ENCODE measurements at regions not wholly inside any gene's neighbourhood (a gene's known extent, or its start where the extent isn't known, plus 50 kb on each side); places are given as distances from the start of the nearest gene placed in this dataset.

GRCh38 chr12:71071536-71072097, 86.2 kb downstream of the TSPAN8 start:
- H3K36me3 ChIP-seq (ENCODE audit: insufficient read depth, low read length), result no peaks in the 10 kb centered on the region
- no peaks in the 10 kb centered on the region for H3K27me3 ChIP-seq (ENCODE audit: low read length)
- H3K27ac ChIP-seq (ENCODE audit: low read length), result no peak overlapping the region
- DNase-seq, result no peak
- H3K4me2 ChIP-seq (ENCODE audit: low read depth, low read length, poor library complexity, severe bottlenecking), result no peak overlapping the region
- H3K4me3 ChIP-seq (ENCODE audit: low read length), result no peak overlapping the region
- H2AFZ ChIP-seq (ENCODE audit: low read length), result no peak overlapping the region
- H4K20me1 ChIP-seq (ENCODE audit: insufficient read depth, low read depth, low read length), result no peaks in the 10 kb centered on the region
- H3K9ac ChIP-seq (ENCODE audit: low read length), result no peak overlapping the region
- H3K9me3 ChIP-seq (ENCODE audit: low read length), result no peaks in the 10 kb centered on the region
- no peaks in the 10 kb centered on the region for H3K9me2 ChIP-seq (replicated peaks; ENCODE audit: insufficient read depth, low read length)
- no peaks in the 10 kb centered on the region for H3K4me1 ChIP-seq (ENCODE audit: low read length)
- no peaks in the 10 kb centered on the region for H3K79me2 ChIP-seq (ENCODE audit: low read length)

GRCh38 chr12:71070416-71071128, 87.2 kb downstream of the TSPAN8 start:
- Histone ChIP-seq H3K9me2 (replicated peaks; ENCODE audit: insufficient read depth, low read length) (no peaks in the 10 kb centered on the region), H3K27me3 (ENCODE audit: low read length) (no peaks in the 10 kb centered on the region), H3K4me2 (ENCODE audit: low read depth, low read length, poor library complexity, severe bottlenecking) (no peak overlapping the region), H2AFZ (ENCODE audit: low read length) (no peak overlapping the region), H3K79me2 (ENCODE audit: low read length) (no peaks in the 10 kb centered on the region), H4K20me1 (ENCODE audit: insufficient read depth, low read depth, low read length) (no peaks in the 10 kb centered on the region), H3K9me3 (ENCODE audit: low read length) (no peaks in the 10 kb centered on the region), H3K36me3 (ENCODE audit: insufficient read depth, low read length) (no peaks in the 10 kb centered on the region), H3K9ac (ENCODE audit: low read length) (no peak overlapping the region), H3K4me1 (ENCODE audit: low read length) (no peaks in the 10 kb centered on the region), H3K4me3 (ENCODE audit: low read length) (no peak overlapping the region), H3K27ac (ENCODE audit: low read length) (no peak overlapping the region)
- no peak for DNase-seq

- Histone ChIP-seq H2AFZ (ENCODE audit: low read length) (no peak overlapping the region), H3K9me3 (ENCODE audit: low read length) (no peaks in the 10 kb centered on the region), H3K27ac (ENCODE audit: low read length) (no peak overlapping the region), H3K9ac (ENCODE audit: low read length) (no peak overlapping the region), H3K4me3 (ENCODE audit: low read length) (no peak overlapping the region), H3K4me2 (ENCODE audit: low read depth, low read length, poor library complexity, severe bottlenecking) (no peak overlapping the region), H3K79me2 (ENCODE audit: low read length) (no peaks in the 10 kb centered on the region), H4K20me1 (ENCODE audit: insufficient read depth, low read depth, low read length) (no peaks in the 10 kb centered on the region), H3K9me2 (replicated peaks; ENCODE audit: insufficient read depth, low read length) (no peaks in the 10 kb centered on the region), H3K27me3 (ENCODE audit: low read length) (no peaks in the 10 kb centered on the region), H3K4me1 (ENCODE audit: low read length) (no peaks in the 10 kb centered on the region), H3K36me3 (ENCODE audit: insufficient read depth, low read length) (no peaks in the 10 kb centered on the region)
- DNase-seq, result no peak
Observed at GRCh38 chr12:71069311-71069710, 88.5 kb downstream of the TSPAN8 start.

GRCh38 chr12:71063087-71063486, 94.7 kb downstream of the TSPAN8 start:
- Histone ChIP-seq H3K9me2 (replicated peaks; ENCODE audit: insufficient read depth, low read length) (no peaks in the 10 kb centered on the region), H4K20me1 (ENCODE audit: insufficient read depth, low read depth, low read length) (no peaks in the 10 kb centered on the region), H3K9ac (ENCODE audit: low read length) (no peak overlapping the region), H3K36me3 (ENCODE audit: insufficient read depth, low read length) (no peaks in the 10 kb centered on the region), H3K27me3 (ENCODE audit: low read length) (no peaks in the 10 kb centered on the region), H3K27ac (ENCODE audit: low read length) (no peak overlapping the region), H3K79me2 (ENCODE audit: low read length) (no peaks in the 10 kb centered on the region), H3K4me3 (ENCODE audit: low read length) (no peak overlapping the region), H3K4me2 (ENCODE audit: low read depth, low read length, poor library complexity, severe bottlenecking) (no peak overlapping the region), H3K4me1 (ENCODE audit: low read length) (no peaks in the 10 kb centered on the region), H2AFZ (ENCODE audit: low read length) (no peak overlapping the region), H3K9me3 (ENCODE audit: low read length) (no peaks in the 10 kb centered on the region)
- DNase-seq, result no peak

- no peak overlapping the region for H3K4me2 ChIP-seq (ENCODE audit: low read depth, low read length, poor library complexity, severe bottlenecking)
- H3K9me2 ChIP-seq (replicated peaks; ENCODE audit: insufficient read depth, low read length), result no peaks in the 10 kb centered on the region
- no peak overlapping the region for H2AFZ ChIP-seq (ENCODE audit: low read length)
- H3K79me2 ChIP-seq (ENCODE audit: low read length), result no peaks in the 10 kb centered on the region
- H3K9me3 ChIP-seq (ENCODE audit: low read length), result no peaks in the 10 kb centered on the region
- no peak overlapping the region for H3K4me3 ChIP-seq (ENCODE audit: low read length)
- H3K9ac ChIP-seq (ENCODE audit: low read length), result no peak overlapping the region
- H3K36me3 ChIP-seq (ENCODE audit: insufficient read depth, low read length), result no peaks in the 10 kb centered on the region
- no peaks in the 10 kb centered on the region for H4K20me1 ChIP-seq (ENCODE audit: insufficient read depth, low read depth, low read length)
- H3K4me1 ChIP-seq (ENCODE audit: low read length), result no peaks in the 10 kb centered on the region
- no peak for DNase-seq
- no peak overlapping the region for H3K27ac ChIP-seq (ENCODE audit: low read length)
- H3K27me3 ChIP-seq (ENCODE audit: low read length), result no peaks in the 10 kb centered on the region
Observed at GRCh38 chr12:71061451-71061850, 96.3 kb downstream of the TSPAN8 start.

DNA sequence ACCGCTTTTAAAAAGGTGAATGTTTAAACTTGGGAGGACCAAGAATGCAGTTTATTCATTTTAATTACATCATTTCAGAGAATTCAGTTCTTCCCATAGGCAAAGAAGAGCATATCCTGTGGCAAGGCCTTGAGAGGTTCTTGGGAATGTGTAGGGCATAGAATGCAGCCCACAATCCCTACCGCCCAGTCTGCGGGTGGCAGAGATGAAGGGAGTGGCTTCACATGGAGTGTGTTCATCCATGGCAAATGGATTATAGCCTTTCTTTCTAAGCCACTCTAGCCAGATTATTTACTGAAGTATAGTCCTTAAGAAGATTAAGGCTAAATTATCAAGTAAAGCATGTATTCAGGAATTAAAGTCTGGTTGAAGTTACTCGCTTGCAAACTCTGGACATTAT, 97.4 kb downstream of the TSPAN8 start:
- no peaks in the 10 kb centered on the region for H3K9me3 ChIP-seq (ENCODE audit: low read length)
- H4K20me1 ChIP-seq (ENCODE audit: insufficient read depth, low read depth, low read length), result no peaks in the 10 kb centered on the region
- H3K36me3 ChIP-seq (ENCODE audit: insufficient read depth, low read length), result no peaks in the 10 kb centered on the region
- no peak overlapping the region for H3K27ac ChIP-seq (ENCODE audit: low read length)
- no peaks in the 10 kb centered on the region for H3K79me2 ChIP-seq (ENCODE audit: low read length)
- H3K9me2 ChIP-seq (replicated peaks; ENCODE audit: insufficient read depth, low read length), result no peaks in the 10 kb centered on the region
- no peaks in the 10 kb centered on the region for H3K4me1 ChIP-seq (ENCODE audit: low read length)
- H3K4me2 ChIP-seq (ENCODE audit: low read depth, low read length, poor library complexity, severe bottlenecking), result no peak overlapping the region
- no peaks in the 10 kb centered on the region for H3K27me3 ChIP-seq (ENCODE audit: low read length)
- no peak overlapping the region for H2AFZ ChIP-seq (ENCODE audit: low read length)
- no peak overlapping the region for H3K4me3 ChIP-seq (ENCODE audit: low read length)
- H3K9ac ChIP-seq (ENCODE audit: low read length), result no peak overlapping the region
- no peak for DNase-seq

DNA sequence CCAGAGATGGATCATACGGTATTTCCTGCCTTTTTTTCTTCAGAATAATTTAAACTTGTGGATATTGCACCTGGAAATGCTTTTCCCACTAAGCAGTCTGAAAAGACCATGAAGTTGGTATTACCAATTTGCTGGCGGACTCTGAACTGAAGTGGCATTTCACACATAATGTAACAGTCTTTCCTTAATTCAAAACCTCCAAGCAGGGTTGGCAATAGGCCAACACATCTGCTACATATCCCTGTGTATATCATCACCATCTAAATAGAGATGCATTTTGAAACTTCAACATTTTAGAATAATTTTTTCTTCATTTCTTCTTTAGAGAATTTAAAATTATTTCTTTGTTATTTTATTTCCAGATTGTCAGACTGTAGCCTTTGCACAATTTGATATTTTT, 100.5 kb downstream of the TSPAN8 start:
- H3K9me3 ChIP-seq (ENCODE audit: low read length), result no peaks in the 10 kb centered on the region
- H3K9me2 ChIP-seq (replicated peaks; ENCODE audit: insufficient read depth, low read length), result no peaks in the 10 kb centered on the region
- H3K27me3 ChIP-seq (ENCODE audit: low read length), result no peaks in the 10 kb centered on the region
- no peak overlapping the region for H3K4me2 ChIP-seq (ENCODE audit: low read depth, low read length, poor library complexity, severe bottlenecking)
- no peaks in the 10 kb centered on the region for H3K36me3 ChIP-seq (ENCODE audit: insufficient read depth, low read length)
- DNase-seq, result no peak
- no peak overlapping the region for H2AFZ ChIP-seq (ENCODE audit: low read length)
- no peaks in the 10 kb centered on the region for H4K20me1 ChIP-seq (ENCODE audit: insufficient read depth, low read depth, low read length)
- no peak overlapping the region for H3K4me3 ChIP-seq (ENCODE audit: low read length)
- H3K9ac ChIP-seq (ENCODE audit: low read length), result no peak overlapping the region
- no peaks in the 10 kb centered on the region for H3K4me1 ChIP-seq (ENCODE audit: low read length)
- no peaks in the 10 kb centered on the region for H3K79me2 ChIP-seq (ENCODE audit: low read length)
- H3K27ac ChIP-seq (ENCODE audit: low read length), result no peak overlapping the region

DNA sequence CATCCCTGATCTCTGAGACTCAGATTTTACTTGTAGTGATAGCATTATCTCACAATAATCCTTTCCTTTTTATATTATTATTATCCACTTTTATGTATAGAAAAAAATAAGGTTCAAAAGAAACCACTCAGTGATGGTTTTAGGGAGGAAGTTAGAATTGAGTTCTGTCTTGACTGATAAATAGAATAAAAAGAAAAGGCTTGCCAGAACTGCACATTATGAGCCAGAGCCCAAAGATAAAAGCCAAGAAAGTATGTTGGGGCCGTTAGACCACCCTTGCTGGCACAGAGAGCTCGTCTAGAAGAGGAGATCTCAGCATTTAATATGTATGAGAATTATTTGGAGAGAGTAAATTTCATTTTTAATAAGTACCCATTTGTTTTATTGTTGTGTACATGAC, 103.2 kb downstream of the TSPAN8 start:
- H3K4me3 ChIP-seq (ENCODE audit: low read length), result no peak overlapping the region
- no peaks in the 10 kb centered on the region for H4K20me1 ChIP-seq (ENCODE audit: insufficient read depth, low read depth, low read length)
- H3K9me2 ChIP-seq (replicated peaks; ENCODE audit: insufficient read depth, low read length), result no peaks in the 10 kb centered on the region
- no peaks in the 10 kb centered on the region for H3K36me3 ChIP-seq (ENCODE audit: insufficient read depth, low read length)
- H3K27ac ChIP-seq (ENCODE audit: low read length), result no peak overlapping the region
- no peaks in the 10 kb centered on the region for H3K4me1 ChIP-seq (ENCODE audit: low read length)
- H3K79me2 ChIP-seq (ENCODE audit: low read length), result no peaks in the 10 kb centered on the region
- H3K9ac ChIP-seq (ENCODE audit: low read length), result no peak overlapping the region
- no peaks in the 10 kb centered on the region for H3K9me3 ChIP-seq (ENCODE audit: low read length)
- H3K4me2 ChIP-seq (ENCODE audit: low read depth, low read length, poor library complexity, severe bottlenecking), result no peak overlapping the region
- no peaks in the 10 kb centered on the region for H3K27me3 ChIP-seq (ENCODE audit: low read length)
- no peak for DNase-seq
- H2AFZ ChIP-seq (ENCODE audit: low read length), result no peak overlapping the region
